22Rv1 (cell line): ENCODE measurements at regions not wholly inside any gene's neighbourhood (a gene's known extent, or its start where the extent isn't known, plus 50 kb on each side); places are given as distances from the start of the nearest gene placed in this dataset.

Experiments used
- CTCF ChIP-seq: fragments of 450-650 bp; IDR thresholded peaks from 2 replicates; pipeline ENCODE4 v1.5.1; 2017; ENCODE audit warnings: mild to moderate bottlenecking
- ZFX ChIP-seq: fragments of 450-650 bp; IDR thresholded peaks from 2 replicates; pipeline ENCODE4 v1.6.1; 2017; ENCODE audit warnings: antibody characterized with exemption, borderline replicate concordance

- TF ChIP-seq CTCF (no peak), ZFX (no peak)
Measured at GRCh38 chr7:131803816-131804215, 247.4 kb upstream of the PODXL start.
